DOHH2 (cell line): ENCODE measurements at regions not wholly inside any gene's neighbourhood (a gene's known extent, or its start where the extent isn't known, plus 50 kb on each side); places are given as distances from the start of the nearest gene placed in this dataset.

Experiments used
- H3F3A ChIP-seq: fragments of 200-600 bp; sonication (generic), shearing (Covaris generic); 2 replicates; pipeline ENCODE4 v1.6.0; 2016; ENCODE audit warnings: antibody characterized with exemption, mild to moderate bottlenecking; ENCODE audit not compliant: control insufficient read depth, insufficient read depth
- H3K27ac ChIP-seq: fragments of 200-600 bp; sonication (generic); 2 replicates; pipeline ENCODE4 v1.5.1; 2014; ENCODE audit warnings: low read depth, mild to moderate bottlenecking, low read length, moderate library complexity
- H3K27me3 ChIP-seq: fragments of 200-600 bp; sonication (generic); 2 replicates; pipeline ENCODE4 v1.6.1; 2014; ENCODE audit warnings: mild to moderate bottlenecking, low read length, mixed read lengths; ENCODE audit not compliant: control insufficient read depth
- H3K36me3 ChIP-seq: fragments of 200-600 bp; sonication (generic); 2 replicates; pipeline ENCODE4 v1.6.1; 2014; ENCODE audit warnings: mild to moderate bottlenecking, low read length, moderate library complexity, mixed read lengths; ENCODE audit not compliant: control insufficient read depth
- H3K4me1 ChIP-seq: fragments of 200-600 bp; sonication (generic); 2 replicates; pipeline ENCODE4 v1.6.1; 2014; ENCODE audit warnings: mild to moderate bottlenecking, low read length, mixed read lengths; ENCODE audit not compliant: control insufficient read depth
- H3K4me2 ChIP-seq: fragments of 200-600 bp; sonication (generic); 2 replicates; pipeline ENCODE4 v1.6.0; 2014; ENCODE audit warnings: mild to moderate bottlenecking, low read length, moderate library complexity
- H3K4me3 ChIP-seq: fragments of 200-600 bp; sonication (generic); 2 replicates; pipeline ENCODE4 v1.5.1; 2014; ENCODE audit warnings: mild to moderate bottlenecking, low read length, mixed read lengths
- H3K79me2 ChIP-seq: fragments of 200-600 bp; sonication (generic); 2 replicates; pipeline ENCODE4 v1.6.1; 2014; ENCODE audit warnings: mild to moderate bottlenecking, low read length, mixed read lengths; ENCODE audit not compliant: control insufficient read depth
- H3K9me2 ChIP-seq: fragments of 200-600 bp; sonication (generic); replicated peaks from 2 replicates; pipeline ENCODE4 v1.6.1; 2014; ENCODE audit warnings: mild to moderate bottlenecking, low read length, mixed read lengths; ENCODE audit not compliant: control insufficient read depth
- H3K9me3 ChIP-seq: fragments of 200-600 bp; sonication (generic); 2 replicates; pipeline ENCODE4 v1.6.1; 2014; ENCODE audit warnings: antibody characterized with exemption, low read length, mixed read lengths; ENCODE audit not compliant: control insufficient read depth, insufficient read depth
- H4K20me1 ChIP-seq: fragments of 200-600 bp; sonication (generic); 2 replicates; pipeline ENCODE4 v1.6.0; 2014; ENCODE audit warnings: low read depth, mild to moderate bottlenecking, antibody characterized with exemption, low read length, moderate library complexity; ENCODE audit not compliant: control insufficient read depth, insufficient read depth
- EZH2phosphoT487 ChIP-seq: fragments of 200-600 bp; sonication (generic); IDR thresholded peaks from 2 replicates; pipeline ENCODE4 v1.6.1; 2017; ENCODE audit warnings: borderline replicate concordance, mild to moderate bottlenecking, antibody characterized with exemption, low read length, moderate library complexity, mixed read lengths
- TF ChIP-seq, protein P1 (sequence below): fragments of 200-600 bp; sonication (generic); IDR thresholded peaks from one replicate; pipeline ENCODE4 v1.5.1; 2014; ENCODE audit warnings: antibody characterized with exemption, mild to moderate bottlenecking, low read depth, low read length; ENCODE audit not compliant: poor library complexity, severe bottlenecking

DNA sequence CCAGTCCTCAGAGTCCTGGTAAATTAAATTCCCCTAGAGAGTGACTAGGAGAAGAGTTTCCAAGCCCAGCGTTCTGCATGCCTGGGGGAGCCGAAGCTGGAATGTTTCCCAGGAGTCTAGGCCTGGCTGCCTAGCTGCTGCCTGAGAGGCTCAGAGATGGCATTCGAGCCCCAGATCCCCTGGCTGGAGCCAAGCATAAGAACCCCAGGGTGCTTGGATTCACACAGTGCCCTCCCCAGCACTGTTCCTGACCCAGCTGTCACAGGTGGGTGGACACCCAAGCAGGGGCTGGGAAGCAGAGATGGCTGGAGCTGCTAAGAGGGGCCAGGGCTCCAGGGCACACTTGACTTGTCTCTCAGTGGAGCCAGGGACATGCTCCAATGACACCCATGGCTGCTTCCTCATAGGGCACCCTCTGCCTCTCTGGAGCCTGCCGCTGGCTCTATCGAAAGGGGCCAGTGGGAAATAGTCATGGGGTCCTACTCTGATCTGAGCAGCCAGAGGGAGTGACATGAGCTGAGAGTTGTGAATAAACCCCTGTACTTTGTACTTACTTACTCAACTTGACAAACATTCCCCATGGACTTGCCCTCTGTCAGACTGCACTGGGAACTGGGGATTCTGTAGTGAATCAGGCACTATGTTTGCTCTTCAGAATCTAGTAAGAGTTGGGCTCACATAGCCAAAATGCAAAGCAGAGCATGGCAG is 62.6 kb upstream of the XPA start:
- H3K9me2 ChIP-seq = no peaks in the 10 kb centered on the region
- H3K27me3 ChIP-seq = peaks cover 17% of the 10 kb centered on the region
- no peak overlapping the region for H3K27ac ChIP-seq
- H3F3A ChIP-seq = no peaks in the 10 kb centered on the region
- no peaks in the 10 kb centered on the region for H3K36me3 ChIP-seq
- H3K4me1 ChIP-seq = no peaks in the 10 kb centered on the region
- H4K20me1 ChIP-seq = no peaks in the 10 kb centered on the region
- H3K4me2 ChIP-seq = no peak overlapping the region
- TF ChIP-seq, protein P1, sequence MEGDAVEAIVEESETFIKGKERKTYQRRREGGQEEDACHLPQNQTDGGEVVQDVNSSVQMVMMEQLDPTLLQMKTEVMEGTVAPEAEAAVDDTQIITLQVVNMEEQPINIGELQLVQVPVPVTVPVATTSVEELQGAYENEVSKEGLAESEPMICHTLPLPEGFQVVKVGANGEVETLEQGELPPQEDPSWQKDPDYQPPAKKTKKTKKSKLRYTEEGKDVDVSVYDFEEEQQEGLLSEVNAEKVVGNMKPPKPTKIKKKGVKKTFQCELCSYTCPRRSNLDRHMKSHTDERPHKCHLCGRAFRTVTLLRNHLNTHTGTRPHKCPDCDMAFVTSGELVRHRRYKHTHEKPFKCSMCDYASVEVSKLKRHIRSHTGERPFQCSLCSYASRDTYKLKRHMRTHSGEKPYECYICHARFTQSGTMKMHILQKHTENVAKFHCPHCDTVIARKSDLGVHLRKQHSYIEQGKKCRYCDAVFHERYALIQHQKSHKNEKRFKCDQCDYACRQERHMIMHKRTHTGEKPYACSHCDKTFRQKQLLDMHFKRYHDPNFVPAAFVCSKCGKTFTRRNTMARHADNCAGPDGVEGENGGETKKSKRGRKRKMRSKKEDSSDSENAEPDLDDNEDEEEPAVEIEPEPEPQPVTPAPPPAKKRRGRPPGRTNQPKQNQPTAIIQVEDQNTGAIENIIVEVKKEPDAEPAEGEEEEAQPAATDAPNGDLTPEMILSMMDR = no peak
- no peak for TF ChIP-seq EZH2phosphoT487
- H3K79me2 ChIP-seq = no peaks in the 10 kb centered on the region
- H3K9me3 ChIP-seq = no peaks in the 10 kb centered on the region
- H3K4me3 ChIP-seq = no peak overlapping the region

GRCh38 chr9:97761056-97761598 is 64.0 kb upstream of the XPA start:
- Histone ChIP-seq H3F3A (no peaks in the 10 kb centered on the region), H3K79me2 (no peaks in the 10 kb centered on the region), H4K20me1 (no peaks in the 10 kb centered on the region), H3K36me3 (no peaks in the 10 kb centered on the region), H3K9me3 (no peaks in the 10 kb centered on the region), H3K27me3 (peaks cover 15% of the 10 kb centered on the region), H3K4me1 (no peaks in the 10 kb centered on the region), H3K9me2 (no peaks in the 10 kb centered on the region), H3K27ac (no peak overlapping the region), H3K4me2 (no peak overlapping the region), H3K4me3 (no peak overlapping the region)
- TF ChIP-seq, protein P1 = no peak
- no peak for TF ChIP-seq EZH2phosphoT487

GRCh38 chr9:97761879-97762278 is 64.7 kb upstream of the XPA start:
- H3K4me3 ChIP-seq = no peak overlapping the region
- H3K27me3 ChIP-seq = peaks cover 15% of the 10 kb centered on the region
- H3K4me1 ChIP-seq = no peaks in the 10 kb centered on the region
- TF ChIP-seq, protein P1 = no peak
- no peak for TF ChIP-seq EZH2phosphoT487
- H3K27ac ChIP-seq = no peak overlapping the region
- no peaks in the 10 kb centered on the region for H4K20me1 ChIP-seq
- no peaks in the 10 kb centered on the region for H3F3A ChIP-seq
- H3K9me3 ChIP-seq = no peaks in the 10 kb centered on the region
- no peak overlapping the region for H3K4me2 ChIP-seq
- no peaks in the 10 kb centered on the region for H3K9me2 ChIP-seq
- no peaks in the 10 kb centered on the region for H3K79me2 ChIP-seq
- no peaks in the 10 kb centered on the region for H3K36me3 ChIP-seq
